HG03457 (cell line): ENCODE measurements at regions not wholly inside any gene's neighbourhood (a gene's known extent, or its start where the extent isn't known, plus 50 kb on each side); places are given as distances from the start of the nearest gene placed in this dataset.
"Not testable (repeated sequence)": the region's sequence is repeated elsewhere in the genome, so short reads cannot be mapped to it uniquely, and the experiment has no call there.

Experiments
- ATAC-seq: cut with Tn5 transposase; IDR thresholded peaks from one replicate; pipeline ENCODE4 v1.9.1; 2021; ENCODE audit warnings: moderate number of reproducible peaks; ENCODE audit not compliant: unreplicated experiment

GRCh38 chr5:37971483-37972024 is 131.7 kb upstream of the GDNF start:
- ATAC-seq: no peak

- no peak for ATAC-seq
Measured at GRCh38 chr5:37966871-37967270, 127.0 kb upstream of the GDNF start.

- ATAC-seq: no peak
Measured at GRCh38 chr5:37966291-37966690, 126.5 kb upstream of the GDNF start.

GRCh38 chr5:37962389-37962788 is 122.5 kb upstream of the GDNF start:
- ATAC-seq: no peak

- ATAC-seq: no peak
Measured at GRCh38 chr5:37957218-37957617, 117.4 kb upstream of the GDNF start.

GRCh38 chr5:37955748-37956147 is 115.9 kb upstream of the GDNF start:
- ATAC-seq: no peak

GRCh38 chr5:37954561-37954960 is 114.7 kb upstream of the GDNF start:
- no peak for ATAC-seq

GRCh38 chr5:37951946-37952721 is 112.3 kb upstream of the GDNF start:
- ATAC-seq: no peak

GRCh38 chr5:37950436-37950835 is 110.6 kb upstream of the GDNF start:
- ATAC-seq: no peak

GRCh38 chr5:37945446-37945845 is 105.6 kb upstream of the GDNF start:
- no peak for ATAC-seq

- not testable (repeated sequence) for ATAC-seq
Measured at GRCh38 chr5:37943136-37943535, 103.3 kb upstream of the GDNF start.

- ATAC-seq: no peak
Measured at GRCh38 chr5:37940931-37941623, 101.2 kb upstream of the GDNF start.

GRCh38 chr5:37938861-37939260 is 99.0 kb upstream of the GDNF start:
- ATAC-seq: no peak

GRCh38 chr5:37938076-37938852 is 98.4 kb upstream of the GDNF start:
- ATAC-seq: no peak

- no peak for ATAC-seq
Measured at GRCh38 chr5:37936091-37936490, 96.2 kb upstream of the GDNF start.

GRCh38 chr5:37933576-37933975 is 93.7 kb upstream of the GDNF start:
- no peak for ATAC-seq

GRCh38 chr5:37932450-37932849 is 92.6 kb upstream of the GDNF start:
- no peak for ATAC-seq

- no peak for ATAC-seq
Measured at GRCh38 chr5:37931541-37931940, 91.7 kb upstream of the GDNF start.

GRCh38 chr5:37930350-37930749 is 90.5 kb upstream of the GDNF start:
- ATAC-seq: no peak

GRCh38 chr5:37929791-37930190 is 90.0 kb upstream of the GDNF start:
- ATAC-seq: no peak

- ATAC-seq: not testable (repeated sequence)
Measured at GRCh38 chr5:37927753-37928152, 87.9 kb upstream of the GDNF start.
